GM18951 (cell line): ENCODE measurements at regions not wholly inside any gene's neighbourhood (a gene's known extent, or its start where the extent isn't known, plus 50 kb on each side); places are given as distances from the start of the nearest gene placed in this dataset.

Source experiments
- POLR2A ChIP-seq: IDR thresholded peaks from 4 replicates; pipeline ENCODE4 v1.6.1; 2011; ENCODE audit warnings: mild to moderate bottlenecking; ENCODE audit not compliant: insufficient read length, insufficient read depth; ENCODE audit errors: extremely low read depth
- in situ Hi-C: fragments of 300-500 bp; cut with MboI; formaldehyde crosslinking; loops from one replicate; pipeline ENCODE4 v1.12.0; 2022; ENCODE audit warnings: low sequenced_read_pairs, mixed read lengths, inconsistent platforms; ENCODE audit not compliant: unreplicated experiment

DNA sequence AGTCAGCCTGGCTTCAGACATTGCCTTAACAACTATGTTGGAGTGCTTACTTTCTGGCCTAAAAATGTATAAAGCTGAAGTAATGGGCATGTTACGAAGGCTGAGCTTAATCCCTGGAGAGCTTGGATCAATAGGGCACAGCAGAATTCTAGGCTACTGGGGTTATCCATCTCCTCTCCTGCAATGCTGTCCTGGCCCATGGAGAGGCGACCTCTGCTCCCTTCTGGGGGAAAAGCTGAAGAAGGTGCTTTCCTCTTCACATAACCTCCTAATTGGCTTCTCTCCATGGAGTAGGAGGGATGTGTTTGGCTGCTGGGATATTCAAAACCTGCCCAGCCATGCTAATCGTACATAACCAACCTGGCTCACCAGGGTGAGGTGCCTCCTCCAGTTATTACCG lies 403.5 kb downstream of the DMRT2 start:
- in situ Hi-C loops, result loop anchor here (5.0 to 25.0 kb wide), 3 partner anchors 144 to 634 kb away; no protein-coding TSS in a partner anchor
- TF ChIP-seq POLR2A, result no peak

DNA sequence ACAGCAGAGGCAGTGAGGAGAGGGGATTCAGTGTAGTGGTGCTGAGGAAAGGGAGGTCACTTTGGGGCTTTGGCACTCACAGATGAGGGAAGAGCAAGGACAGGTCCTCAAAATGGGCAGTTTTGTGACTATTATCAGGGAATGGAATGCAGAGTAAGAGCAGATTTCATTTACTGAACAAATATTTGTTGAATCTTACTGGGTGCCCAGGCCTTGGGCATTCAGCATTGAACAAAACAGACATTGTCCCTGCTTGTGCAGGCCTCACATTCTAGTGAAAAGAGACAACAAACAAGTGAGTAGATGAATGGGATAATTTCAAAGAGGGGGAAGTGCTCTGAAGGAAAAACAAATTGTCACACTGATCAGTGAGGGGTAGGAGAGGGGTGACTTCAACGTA lies 404.1 kb downstream of the DMRT2 start:
- TF ChIP-seq POLR2A, result no peak
- in situ Hi-C loops, result loop anchor here (5.0 to 25.0 kb wide), 3 partner anchors 143 to 633 kb away; no protein-coding TSS in a partner anchor

DNA sequence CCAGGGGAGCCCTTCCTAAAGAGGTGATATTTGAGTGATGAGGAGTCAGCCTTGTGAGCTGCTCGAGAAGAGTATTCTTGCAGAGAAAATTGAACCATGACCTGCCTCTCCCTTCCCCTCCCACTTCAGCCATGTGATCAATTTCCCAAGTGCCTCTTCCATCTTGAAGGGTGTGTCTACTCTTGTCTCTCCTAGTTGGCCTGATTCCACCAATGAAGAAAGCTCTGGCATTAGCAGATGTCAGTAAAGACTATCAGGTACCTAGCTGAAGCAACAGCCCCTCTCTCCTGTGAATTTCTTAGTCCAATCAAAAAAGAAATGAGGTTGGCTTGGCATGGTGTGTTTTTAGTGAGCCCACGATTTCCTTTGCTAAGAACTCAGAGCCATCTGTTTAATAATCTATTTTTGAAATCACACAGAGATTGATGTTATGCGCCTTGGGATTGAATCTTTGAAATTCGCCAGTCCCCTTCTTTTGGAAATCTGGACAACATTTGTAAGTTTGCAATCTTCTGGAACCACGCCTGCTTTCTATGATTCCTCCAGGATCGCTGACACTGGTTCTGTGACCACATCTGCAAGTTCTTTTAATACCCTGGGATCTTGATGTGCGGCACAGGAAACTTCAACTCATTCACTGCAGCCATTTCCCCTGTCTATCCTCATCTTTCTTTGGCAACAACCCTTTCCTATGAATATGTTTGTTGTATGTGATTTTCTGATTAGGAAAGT lies 404.6 kb downstream of the DMRT2 start:
- TF ChIP-seq POLR2A, result no peak
- in situ Hi-C loops, result loop anchor here (5.0 to 25.0 kb wide), 3 partner anchors 143 to 633 kb away; no protein-coding TSS in a partner anchor

DNA sequence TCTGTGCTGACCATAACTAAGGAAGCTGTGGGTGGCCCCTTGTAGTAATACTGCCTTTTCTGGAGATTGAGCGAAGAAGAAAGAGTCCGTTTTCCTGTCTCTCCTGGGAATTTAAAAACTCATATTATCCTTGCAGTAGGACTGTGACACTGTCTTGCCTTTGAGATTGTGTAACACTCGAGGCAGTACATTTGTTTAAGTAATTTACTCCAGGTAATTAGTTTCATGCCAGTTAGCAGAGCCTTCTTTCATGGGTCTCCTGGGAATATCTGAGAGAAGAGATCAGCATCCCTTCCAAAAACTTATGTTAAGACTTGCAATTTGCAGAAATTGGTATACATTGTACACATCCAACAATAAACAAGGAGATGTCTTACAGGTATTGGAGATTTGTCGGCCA lies 405.6 kb downstream of the DMRT2 start:
- in situ Hi-C loops, result loop anchor here (25.0 kb wide), 2 partner anchors 407 to 632 kb away; no protein-coding TSS in a partner anchor
- no peak for TF ChIP-seq POLR2A

DNA sequence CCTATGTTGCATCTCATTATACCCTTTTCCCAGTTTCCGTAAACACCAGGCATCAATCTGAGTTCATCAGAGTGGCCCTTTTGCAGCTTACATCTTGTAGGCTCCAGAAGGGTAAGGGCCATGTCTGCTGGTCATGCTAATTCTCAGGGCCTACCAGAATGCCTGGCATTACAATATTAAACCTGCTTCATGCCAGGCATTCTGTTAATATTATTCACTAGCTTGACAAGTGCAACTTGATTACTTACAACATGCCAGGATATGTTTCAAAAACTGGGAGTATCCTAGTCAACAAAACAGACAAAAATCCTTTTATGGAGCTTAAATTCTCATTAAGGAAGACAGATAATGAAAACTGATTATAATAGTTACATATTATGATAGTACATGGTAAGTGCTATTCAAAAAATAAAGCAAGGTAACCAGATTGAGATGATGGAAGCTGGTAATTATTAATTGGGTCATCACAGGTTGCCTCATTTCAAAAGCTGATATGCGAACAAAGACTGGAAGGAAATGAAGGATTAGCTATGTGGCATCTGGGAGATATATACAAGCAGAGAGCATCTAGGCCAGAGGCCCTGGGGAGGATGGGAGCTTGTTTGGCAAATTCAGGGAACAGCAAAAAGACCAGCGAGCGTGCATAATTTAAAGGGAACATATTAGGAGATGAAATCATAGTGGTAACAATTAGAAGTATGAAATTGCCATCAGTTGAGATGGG lies 406.3 kb downstream of the DMRT2 start:
- TF ChIP-seq POLR2A, result no peak
- in situ Hi-C loops, result loop anchor here (25.0 kb wide), 2 partner anchors 406 to 631 kb away; no protein-coding TSS in a partner anchor

DNA sequence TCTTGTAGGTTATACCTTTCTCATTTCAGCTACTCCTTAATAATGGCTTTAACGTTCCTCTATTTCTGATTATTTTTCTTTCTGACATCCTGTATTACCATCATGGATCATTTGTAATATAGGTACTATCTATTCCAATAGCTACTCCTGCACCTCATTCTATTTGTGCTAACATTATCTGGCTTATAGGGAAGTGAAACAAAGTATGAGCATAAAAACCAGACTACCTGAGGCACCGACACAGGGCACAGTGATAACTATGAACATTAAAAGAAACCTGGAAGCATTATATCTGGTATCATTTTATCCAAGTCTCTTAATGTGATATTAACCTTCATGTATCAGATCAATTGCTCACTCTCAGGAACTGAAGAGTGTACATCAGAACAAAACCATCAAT lies 407.3 kb downstream of the DMRT2 start:
- no peak for TF ChIP-seq POLR2A
- in situ Hi-C loops, result loop anchor here (25.0 kb wide), 2 partner anchors 405 to 630 kb away; no protein-coding TSS in a partner anchor

DNA sequence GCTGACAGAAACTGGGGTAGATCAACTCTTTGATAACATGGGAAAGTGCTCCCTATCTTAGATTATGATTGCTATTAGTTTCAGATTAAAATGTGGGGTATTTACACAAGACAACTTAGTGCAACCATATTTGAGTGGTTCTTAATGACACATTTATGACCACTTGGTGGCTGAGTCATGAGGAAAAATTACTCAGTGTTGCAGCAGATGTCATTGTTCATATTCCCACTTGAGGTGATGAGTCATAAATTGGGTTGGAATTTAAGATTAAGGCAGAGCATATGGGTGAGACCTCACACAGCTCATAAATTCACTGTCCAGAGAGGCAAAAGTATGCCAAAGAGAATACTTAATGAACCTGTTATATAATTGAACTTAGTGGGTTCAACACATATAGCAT lies 408.3 kb downstream of the DMRT2 start:
- TF ChIP-seq POLR2A, result no peak
- in situ Hi-C loops, result loop anchor here (25.0 kb wide), 2 partner anchors 404 to 629 kb away; no protein-coding TSS in a partner anchor

DNA sequence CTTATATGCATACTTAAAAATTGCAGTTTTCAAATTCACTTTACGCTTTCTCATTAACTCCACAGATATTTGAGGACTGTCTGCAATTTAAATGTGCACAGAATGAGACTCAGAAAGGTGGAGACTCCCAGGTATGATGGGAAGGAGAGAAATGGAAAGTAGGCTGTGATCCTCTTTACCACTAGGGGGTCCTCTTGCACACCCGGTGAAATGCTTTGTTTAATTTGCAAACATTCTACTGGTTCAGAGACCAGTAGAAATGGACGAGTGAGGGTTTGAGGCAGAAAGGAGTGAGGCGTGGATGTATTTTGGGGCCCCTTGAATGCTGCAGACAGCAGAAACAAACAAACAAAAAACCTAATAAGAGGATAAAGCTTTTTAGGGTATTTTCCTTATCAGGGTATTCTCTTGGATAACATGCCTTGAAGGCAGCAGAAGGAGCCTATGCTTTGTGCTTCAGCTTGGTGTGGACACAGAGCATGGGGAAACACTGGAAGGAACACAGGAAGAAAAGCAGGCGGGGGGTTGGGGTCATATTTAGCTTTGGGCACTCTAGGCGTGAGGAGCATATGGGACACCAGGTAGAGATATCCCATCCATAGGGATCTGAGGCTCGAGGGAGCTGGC lies 410.1 kb downstream of the DMRT2 start:
- no peak for TF ChIP-seq POLR2A
- in situ Hi-C loops, result loop anchor here (25.0 kb wide), 2 partner anchors 402 to 627 kb away; no protein-coding TSS in a partner anchor

DNA sequence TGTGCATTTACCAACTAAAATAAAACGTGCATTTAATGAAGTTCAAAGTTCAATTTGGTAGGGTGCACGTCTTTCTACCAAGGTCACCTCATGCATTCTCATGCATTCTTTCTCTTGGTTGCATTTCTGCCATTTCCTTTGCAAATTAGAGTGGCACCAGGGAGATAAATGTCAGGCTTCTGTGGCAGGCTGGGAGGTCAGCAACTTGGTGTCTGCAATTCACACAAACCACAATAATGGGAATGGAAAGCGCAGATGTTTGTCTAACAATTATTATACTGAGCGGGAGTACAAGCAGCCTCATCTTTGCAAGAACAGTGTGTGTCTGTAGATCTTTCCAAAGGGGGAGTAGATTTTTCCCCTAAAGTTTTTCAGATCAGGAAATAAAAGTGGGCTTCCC lies 411.7 kb downstream of the DMRT2 start:
- TF ChIP-seq POLR2A, result no peak
- in situ Hi-C loops, result loop anchor here (25.0 kb wide), 2 partner anchors 400 to 625 kb away; no protein-coding TSS in a partner anchor

DNA sequence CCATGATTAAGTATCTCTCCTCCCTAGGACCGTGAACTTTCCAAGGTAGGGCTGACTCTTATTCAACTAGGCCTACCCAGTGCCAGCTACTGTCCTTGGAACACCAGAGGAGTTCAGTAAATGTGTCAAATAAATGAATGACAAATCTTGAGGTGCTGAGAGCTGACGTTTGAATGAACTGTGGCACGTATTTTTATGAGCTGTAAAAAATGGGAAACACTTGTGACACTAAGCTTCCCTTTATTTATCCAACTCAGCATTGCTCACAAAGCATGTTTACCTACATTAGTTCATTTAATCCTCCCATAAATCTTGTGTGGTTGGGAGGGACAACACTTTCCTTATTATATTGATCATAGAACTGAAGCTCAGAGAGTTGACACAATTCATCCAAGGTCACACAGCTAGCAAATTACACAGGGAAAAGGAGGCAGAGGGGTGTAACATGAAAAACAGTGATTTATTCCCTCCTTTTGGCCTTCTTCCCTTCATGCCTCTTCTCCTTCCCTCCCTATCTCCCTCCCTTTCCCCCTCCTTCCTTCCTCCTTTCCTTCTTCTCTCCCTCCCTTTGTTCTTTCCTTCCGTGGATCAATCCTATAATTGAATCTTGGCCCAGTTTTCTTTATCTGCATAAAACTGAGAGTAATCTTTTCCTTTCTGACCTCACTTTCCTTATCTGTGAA lies 412.6 kb downstream of the DMRT2 start:
- in situ Hi-C loops, result loop anchor here (25.0 kb wide), 2 partner anchors 400 to 625 kb away; no protein-coding TSS in a partner anchor
- no peak for TF ChIP-seq POLR2A

DNA sequence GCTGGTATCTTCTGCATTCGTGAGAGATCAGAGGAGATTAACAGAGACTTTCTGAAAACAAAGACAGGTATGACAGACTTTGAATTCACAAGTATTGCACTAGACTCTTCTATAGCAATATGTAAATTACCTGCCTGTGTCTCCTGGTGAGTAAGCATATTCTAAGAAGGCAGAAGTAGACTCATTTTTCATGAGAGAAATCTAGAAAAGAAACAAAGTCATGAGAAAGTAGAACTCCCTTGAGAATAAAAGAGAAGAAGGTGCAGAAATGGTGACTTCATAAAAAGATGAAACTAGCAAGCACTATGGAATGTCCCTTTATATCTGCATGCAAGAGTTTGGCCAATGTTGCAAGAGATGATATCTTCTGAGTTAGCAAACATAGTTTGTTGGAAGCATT lies 419.8 kb downstream of the DMRT2 start:
- in situ Hi-C loops, result loop anchor here (25.0 kb wide), 2 partner anchors 392 to 617 kb away; no protein-coding TSS in a partner anchor
- TF ChIP-seq POLR2A, result no peak

DNA sequence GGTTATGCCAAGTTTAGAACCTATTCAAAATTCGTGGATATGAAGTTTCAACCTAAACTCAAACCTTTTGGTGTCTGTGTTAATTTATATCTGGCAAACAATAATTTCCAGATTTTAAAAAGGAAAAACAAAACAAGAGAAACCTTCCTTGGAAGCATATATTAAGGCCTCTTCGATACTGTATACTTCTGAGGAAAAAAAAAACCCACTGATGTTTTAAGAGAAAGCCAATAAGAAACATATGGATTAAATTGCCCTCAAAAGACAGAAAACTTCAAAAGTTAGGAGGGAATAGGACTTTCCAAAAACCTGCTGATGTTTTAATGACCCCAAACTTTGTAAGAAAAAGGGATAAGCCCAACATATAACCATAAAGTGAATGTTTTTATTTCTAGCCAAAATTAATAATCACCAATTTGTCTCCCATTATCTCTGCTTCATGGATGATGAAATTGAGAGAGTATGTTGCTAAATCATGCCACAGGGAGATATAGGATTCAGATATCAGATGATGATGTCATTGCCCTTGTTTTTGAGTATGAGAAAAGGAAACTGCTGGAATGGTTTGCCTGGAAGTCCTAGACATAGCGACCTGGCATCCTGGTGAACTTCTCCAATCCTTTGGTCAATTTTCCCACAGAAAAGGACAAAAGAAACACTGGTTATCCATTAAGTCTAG lies 423.9 kb downstream of the DMRT2 start:
- in situ Hi-C loops, result loop anchor here (25.0 kb wide), 2 partner anchors 388 to 613 kb away; no protein-coding TSS in a partner anchor
- no peak for TF ChIP-seq POLR2A
